ENCODE measurements at regions not wholly inside any gene's neighbourhood (a gene's known extent, or its start where the extent isn't known, plus 50 kb on each side); places are given as distances from the start of the nearest gene placed in this dataset.

- POLR2A ChIA-PET, result no interaction called here
- TF ChIP-seq TARDBP (IDR thresholded peaks at IDR 0.05) (no peak), HDGF (IDR thresholded peaks at IDR 0.05; ENCODE audit: borderline replicate concordance) (no peak), NFRKB (IDR thresholded peaks at IDR 0.05) (no peak), ELF4 (IDR thresholded peaks at IDR 0.05) (no peak), PKNOX1 (IDR thresholded peaks at IDR 0.05) (no peak), SUZ12 (IDR thresholded peaks at IDR 0.05) (no peak), L3MBTL2 (conservative IDR thresholded peaks at IDR 0.05) (no peak), BHLHE40 (IDR thresholded peaks at IDR 0.05; ENCODE audit: borderline replicate concordance) (no peak), SP1 (IDR thresholded peaks at IDR 0.05) (no peak), FOXK2 (IDR thresholded peaks at IDR 0.05) (no peak), CTBP1 (IDR thresholded peaks at IDR 0.05; ENCODE audit: borderline replicate concordance) (no peak), ZNF384 (IDR thresholded peaks at IDR 0.05) (no peak), FOXM1 (IDR thresholded peaks at IDR 0.05; ENCODE audit: borderline replicate concordance) (no peak)
- CTCF ChIA-PET, result no interaction called here
- DNase-seq (ENCODE audit: extremely low spot score), result no peak
These were observed 121.8 kb downstream of the TDRD15 start for GRCh38 chr2:21245565-21245964.

GRCh38 chr2:21249367-21249766 is 125.6 kb downstream of the TDRD15 start:
- no peak for DNase-seq (ENCODE audit: extremely low spot score)
- ChIA-PET CTCF (interaction anchor here (0.6 kb wide), 1 partner anchor 75 kb away, joined by 3 read pairs; no protein-coding TSS in a partner anchor), POLR2A (no interaction called here)
- TF ChIP-seq ZNF384 (IDR thresholded peaks at IDR 0.05) (no peak), NFRKB (IDR thresholded peaks at IDR 0.05) (no peak), CTBP1 (IDR thresholded peaks at IDR 0.05; ENCODE audit: borderline replicate concordance) (no peak)

GRCh38 chr2:21250673-21251072 is 126.9 kb downstream of the TDRD15 start:
- no peak for DNase-seq (ENCODE audit: extremely low spot score)
- TF ChIP-seq SUZ12 (IDR thresholded peaks at IDR 0.05), result no peak
- POLR2A ChIA-PET, result no interaction called here
- CTCF ChIA-PET, result no interaction called here

- DNase-seq (ENCODE audit: extremely low spot score), result no peak
- ChIA-PET CTCF (no interaction called here), POLR2A (no interaction called here)
- no peak for TF ChIP-seq SUZ12 (IDR thresholded peaks at IDR 0.05)
- TF ChIP-seq HDGF (IDR thresholded peaks at IDR 0.05; ENCODE audit: borderline replicate concordance), result no peak
- TF ChIP-seq FOXK2 (IDR thresholded peaks at IDR 0.05), result no peak
- TF ChIP-seq PKNOX1 (IDR thresholded peaks at IDR 0.05), result no peak
- no peak for TF ChIP-seq NFRKB (IDR thresholded peaks at IDR 0.05)
- TF ChIP-seq ZNF384 (IDR thresholded peaks at IDR 0.05), result no peak
- TF ChIP-seq FOXM1 (IDR thresholded peaks at IDR 0.05; ENCODE audit: borderline replicate concordance), result no peak
- TF ChIP-seq ARNT (IDR thresholded peaks at IDR 0.05), result no peak
- no peak for TF ChIP-seq BHLHE40 (IDR thresholded peaks at IDR 0.05; ENCODE audit: borderline replicate concordance)
- no peak for TF ChIP-seq ELF4 (IDR thresholded peaks at IDR 0.05)
- TF ChIP-seq FOXA1 (IDR thresholded peaks at IDR 0.05), result no peak
- no peak for TF ChIP-seq TARDBP (IDR thresholded peaks at IDR 0.05)
- no peak for TF ChIP-seq CTBP1 (IDR thresholded peaks at IDR 0.05; ENCODE audit: borderline replicate concordance)
- TF ChIP-seq L3MBTL2 (conservative IDR thresholded peaks at IDR 0.05), result no peak
- TF ChIP-seq SP1 (IDR thresholded peaks at IDR 0.05), result no peak
- TF ChIP-seq LEF1 (IDR thresholded peaks at IDR 0.05; ENCODE audit: borderline replicate concordance), result no peak
These were observed 127.6 kb downstream of the TDRD15 start for GRCh38 chr2:21251216-21251980.

GRCh38 chr2:21253311-21254027 is 129.7 kb downstream of the TDRD15 start:
- DNase-seq (ENCODE audit: extremely low spot score), result no peak
- TF ChIP-seq HDGF (IDR thresholded peaks at IDR 0.05; ENCODE audit: borderline replicate concordance), result no peak
- TF ChIP-seq ARNT (IDR thresholded peaks at IDR 0.05), result no peak
- no peak for TF ChIP-seq L3MBTL2 (conservative IDR thresholded peaks at IDR 0.05)
- TF ChIP-seq ZNF384 (IDR thresholded peaks at IDR 0.05), result no peak
- no peak for TF ChIP-seq SUZ12 (IDR thresholded peaks at IDR 0.05)
- no peak for TF ChIP-seq PKNOX1 (IDR thresholded peaks at IDR 0.05)
- TF ChIP-seq TARDBP (IDR thresholded peaks at IDR 0.05), result no peak
- TF ChIP-seq FOXM1 (IDR thresholded peaks at IDR 0.05; ENCODE audit: borderline replicate concordance), result no peak
- ChIA-PET POLR2A (no interaction called here), CTCF (no interaction called here)

GRCh38 chr2:21254170-21254965 is 130.6 kb downstream of the TDRD15 start:
- no peak for DNase-seq (ENCODE audit: extremely low spot score)
- ChIA-PET POLR2A (no interaction called here), CTCF (no interaction called here)
- no peak for TF ChIP-seq HDGF (IDR thresholded peaks at IDR 0.05; ENCODE audit: borderline replicate concordance)
- no peak for TF ChIP-seq ELF4 (IDR thresholded peaks at IDR 0.05)
- no peak for TF ChIP-seq CTBP1 (IDR thresholded peaks at IDR 0.05; ENCODE audit: borderline replicate concordance)
- TF ChIP-seq TARDBP (IDR thresholded peaks at IDR 0.05), result no peak
- no peak for TF ChIP-seq LEF1 (IDR thresholded peaks at IDR 0.05; ENCODE audit: borderline replicate concordance)
- TF ChIP-seq SP1 (IDR thresholded peaks at IDR 0.05), result no peak
- TF ChIP-seq FOXM1 (IDR thresholded peaks at IDR 0.05; ENCODE audit: borderline replicate concordance), result no peak
- TF ChIP-seq FOXA1 (IDR thresholded peaks at IDR 0.05), result no peak
- no peak for TF ChIP-seq ARNT (IDR thresholded peaks at IDR 0.05)
- no peak for TF ChIP-seq ZNF384 (IDR thresholded peaks at IDR 0.05)
- TF ChIP-seq NFRKB (IDR thresholded peaks at IDR 0.05), result no peak
- TF ChIP-seq SUZ12 (IDR thresholded peaks at IDR 0.05), result no peak
- TF ChIP-seq BHLHE40 (IDR thresholded peaks at IDR 0.05; ENCODE audit: borderline replicate concordance), result no peak
- TF ChIP-seq L3MBTL2 (conservative IDR thresholded peaks at IDR 0.05), result no peak
- no peak for TF ChIP-seq FOXK2 (IDR thresholded peaks at IDR 0.05)
